Lung microvascular endothelial cell (primary cell): ENCODE measurements at regions not wholly inside any gene's neighbourhood (a gene's known extent, or its start where the extent isn't known, plus 50 kb on each side); places are given as distances from the start of the nearest gene placed in this dataset.
"Not testable (repeated sequence)": the region's sequence is repeated elsewhere in the genome, so short reads cannot be mapped to it uniquely, and the experiment has no call there.

Source experiments
- DNase-seq, 2 donors: peaks; one replicate each; pipeline versions ENCODE4 v3.0.0 to v3.0.0-alpha.2; 2010; ENCODE audit warnings: low read depth in 2 of 2

DNA sequence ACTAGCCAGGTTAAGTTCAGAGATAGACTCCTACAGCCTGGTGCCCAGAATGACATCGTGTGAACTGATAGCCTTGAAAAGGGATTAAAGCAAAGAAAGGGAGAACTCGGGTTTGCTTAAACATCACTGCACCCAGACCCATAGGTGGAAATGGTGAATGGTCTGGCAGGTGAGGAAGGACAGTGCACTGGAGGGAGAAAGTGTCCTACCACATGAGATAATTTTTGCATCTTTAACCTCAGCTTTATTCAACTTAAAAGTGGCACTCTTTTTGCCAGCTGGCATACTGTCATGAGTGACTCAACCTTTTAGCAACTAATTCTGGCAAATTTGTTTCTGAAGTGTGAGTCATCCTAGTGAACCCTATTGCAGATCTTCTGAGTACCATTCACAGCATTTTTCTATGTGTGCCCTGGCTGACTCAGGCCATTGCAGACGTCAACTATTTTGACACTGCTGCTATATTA, 53.0 kb upstream of the DAPP1 start:
- peak; percentile 10 to 57 for DNase-seq

DNA sequence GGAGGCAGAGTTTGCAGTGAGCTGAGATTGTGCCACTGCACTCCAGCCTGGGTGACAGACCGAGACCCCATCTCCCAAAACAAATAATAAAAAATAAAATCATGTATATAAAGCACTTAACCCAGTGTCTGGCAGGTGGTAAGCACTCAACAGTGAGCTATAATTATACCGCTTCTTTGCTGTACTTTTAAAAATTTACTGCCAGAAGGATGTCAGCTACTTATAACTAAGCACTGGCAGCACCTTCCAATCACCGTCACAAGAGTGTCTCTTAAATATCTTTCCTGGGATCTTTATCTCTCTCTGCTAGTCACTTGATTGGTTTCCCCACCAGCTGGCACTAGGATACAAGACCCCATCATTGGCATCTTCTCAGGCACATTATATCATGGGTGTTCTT, 53.9 kb upstream of the DAPP1 start:
- DNase-seq = no peak

DNA sequence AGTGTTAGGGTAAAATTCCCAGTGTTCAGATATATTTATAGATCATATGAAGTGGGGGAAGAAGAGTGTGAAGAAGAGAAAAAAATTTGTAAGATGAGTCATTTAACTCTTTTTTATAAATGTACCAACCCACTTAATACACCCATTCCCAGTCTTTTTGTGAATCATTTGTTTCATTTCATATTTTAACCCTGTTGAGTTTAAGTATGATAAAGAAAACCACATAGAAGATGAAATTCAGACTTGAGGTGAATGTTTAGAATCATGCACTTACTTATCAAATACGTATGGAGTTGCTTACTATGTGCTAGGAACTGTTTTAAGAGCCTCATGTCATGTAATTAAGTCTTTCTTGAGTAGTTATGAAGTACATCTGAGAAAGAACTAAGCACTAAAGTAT, 56.6 kb upstream of the DAPP1 start:
- no peak for DNase-seq

DNA sequence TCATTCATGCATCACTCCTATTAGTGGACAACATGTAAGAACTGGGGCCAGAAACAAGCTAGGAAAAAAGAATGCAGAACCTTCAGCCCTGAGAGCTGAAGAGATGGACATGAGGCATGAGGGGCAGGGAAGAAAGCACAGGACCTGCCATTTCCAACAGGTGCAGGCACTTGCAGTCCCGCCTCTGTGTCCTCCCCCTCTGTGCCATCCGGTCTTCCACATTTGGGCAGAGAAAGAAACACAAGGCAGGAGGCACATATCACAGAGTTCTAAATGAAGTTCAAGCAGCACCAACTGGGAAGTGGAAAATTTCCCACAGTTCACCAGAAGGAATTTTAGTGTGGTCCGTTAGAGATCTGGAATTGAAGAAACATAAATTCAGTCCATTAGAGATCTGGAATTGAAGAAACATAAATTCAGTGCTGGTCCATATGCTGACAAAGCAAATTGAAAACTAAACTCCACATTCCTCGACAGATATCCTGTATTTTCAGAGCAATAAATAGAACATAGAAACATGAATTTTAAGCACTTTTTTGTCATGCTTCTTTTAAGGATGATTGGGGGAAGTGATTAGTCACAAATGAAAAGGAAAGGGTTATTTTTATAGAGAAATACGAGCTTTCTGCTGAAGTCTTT, 57.2 kb upstream of the DAPP1 start:
- DNase-seq = no peak

DNA sequence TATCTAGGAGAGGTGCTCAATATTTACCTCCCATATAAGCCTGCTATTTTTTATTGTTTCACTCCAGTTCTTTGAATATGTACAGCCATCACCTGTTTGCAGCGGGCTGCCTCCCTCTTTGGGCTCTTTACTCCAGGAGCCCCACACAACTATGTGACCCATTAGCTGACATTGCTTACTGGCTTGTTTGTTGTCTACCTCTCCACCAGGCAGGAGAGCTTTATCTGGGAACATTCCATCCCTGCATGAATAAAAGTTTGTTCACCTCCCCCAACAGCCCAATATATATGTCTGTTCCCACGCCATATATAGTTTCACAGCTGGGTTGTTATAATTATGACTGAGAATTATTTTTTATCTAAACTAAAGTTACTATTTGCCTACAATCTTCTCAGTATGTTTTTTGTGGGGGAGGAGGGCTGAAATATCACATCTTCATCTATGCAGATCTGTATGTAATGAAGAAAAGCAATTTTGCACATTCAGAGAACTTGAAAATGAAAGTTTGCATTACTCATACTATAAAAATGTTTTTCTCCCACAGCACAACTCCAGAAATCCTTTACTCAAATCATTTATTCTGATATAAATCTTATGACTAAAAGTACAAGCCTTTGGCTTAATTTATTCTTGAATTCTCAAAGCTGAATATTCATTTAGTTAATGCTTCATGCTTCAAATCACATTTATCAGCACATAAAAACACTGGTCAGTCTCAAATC, 61.2 kb upstream of the DAPP1 start:
- DNase-seq = no peak

DNA sequence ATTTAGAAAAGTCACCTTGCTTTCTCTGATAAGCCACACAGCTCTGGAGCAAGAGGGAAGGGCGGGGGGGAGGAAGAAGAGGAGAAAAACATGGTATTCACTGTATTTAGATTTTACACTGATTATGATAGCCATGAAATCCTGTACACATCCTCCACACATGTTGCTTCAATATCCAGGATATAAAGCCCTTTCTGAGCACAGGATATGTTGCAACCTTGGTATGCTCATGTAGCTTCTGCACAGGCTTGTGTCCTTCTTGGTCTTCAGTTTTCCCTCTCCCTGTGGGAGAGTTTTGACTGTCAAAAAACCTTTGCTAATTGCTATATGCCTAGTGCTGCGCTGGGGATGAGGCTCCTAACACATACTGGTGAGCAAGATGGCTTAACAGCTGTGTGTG, 61.9 kb upstream of the DAPP1 start:
- DNase-seq = no peak

DNA sequence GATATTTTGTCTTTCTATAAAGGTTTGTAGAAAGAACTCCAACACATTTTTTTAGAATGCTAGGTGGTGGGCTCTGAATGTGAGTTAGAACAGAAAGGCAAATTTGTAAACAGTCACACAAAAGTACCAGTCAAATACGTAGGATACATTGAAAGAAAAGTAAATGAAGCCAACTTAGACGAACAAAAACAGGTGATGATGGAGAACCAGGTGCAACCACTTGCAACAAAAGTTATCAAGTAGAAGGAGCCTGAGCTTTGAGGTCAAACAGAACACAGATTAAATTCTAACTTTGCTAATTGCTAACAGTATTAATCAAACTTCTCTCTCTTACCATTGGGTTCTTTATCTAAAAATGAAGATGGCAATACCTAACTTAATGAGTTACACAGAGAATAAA, 62.7 kb upstream of the DAPP1 start:
- DNase-seq = no peak

DNA sequence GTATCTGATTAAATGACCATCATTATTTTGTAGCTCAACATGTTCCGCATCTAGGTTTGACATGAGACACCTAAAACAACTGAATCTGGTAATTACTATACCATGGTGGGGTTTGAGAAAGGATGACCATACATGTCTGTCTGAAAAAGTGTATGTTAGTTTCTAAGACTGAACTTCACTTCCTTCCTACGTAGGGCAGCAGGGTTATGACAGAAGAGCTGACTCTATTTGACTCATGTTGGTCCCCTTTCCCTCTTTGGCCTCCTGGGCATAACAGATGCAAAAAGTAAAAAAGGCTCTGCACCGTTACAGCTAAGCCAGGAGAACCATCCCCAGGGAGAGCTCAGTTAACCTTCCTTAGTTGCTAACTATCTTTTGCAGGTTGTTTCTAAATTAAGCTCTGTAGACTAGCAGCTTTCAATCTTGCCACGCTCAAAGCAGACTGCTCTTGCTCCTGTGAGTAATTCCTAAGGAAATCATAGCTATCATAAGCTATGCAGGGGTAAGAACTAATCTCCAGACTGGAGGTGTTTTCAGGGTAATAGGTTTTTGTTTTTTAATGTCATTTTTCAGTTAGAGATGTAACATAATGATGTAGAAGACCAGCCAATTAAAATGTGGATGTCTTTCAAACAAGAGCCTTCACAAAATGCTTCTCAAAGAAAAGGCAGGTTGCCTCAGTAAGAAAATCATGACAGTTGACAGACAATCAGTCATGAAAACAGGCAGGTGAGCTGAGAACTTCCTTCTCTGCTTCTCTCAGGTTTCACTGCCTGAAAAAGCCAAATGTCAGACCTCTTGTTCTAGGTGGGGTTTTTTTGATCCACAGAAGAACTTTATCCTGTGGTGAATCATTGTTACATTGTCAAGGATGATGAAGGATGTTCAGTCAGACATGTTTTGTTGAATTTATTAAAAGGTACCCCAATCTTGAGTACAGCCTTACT, 66.9 kb upstream of the DAPP1 start:
- no peak for DNase-seq

DNA sequence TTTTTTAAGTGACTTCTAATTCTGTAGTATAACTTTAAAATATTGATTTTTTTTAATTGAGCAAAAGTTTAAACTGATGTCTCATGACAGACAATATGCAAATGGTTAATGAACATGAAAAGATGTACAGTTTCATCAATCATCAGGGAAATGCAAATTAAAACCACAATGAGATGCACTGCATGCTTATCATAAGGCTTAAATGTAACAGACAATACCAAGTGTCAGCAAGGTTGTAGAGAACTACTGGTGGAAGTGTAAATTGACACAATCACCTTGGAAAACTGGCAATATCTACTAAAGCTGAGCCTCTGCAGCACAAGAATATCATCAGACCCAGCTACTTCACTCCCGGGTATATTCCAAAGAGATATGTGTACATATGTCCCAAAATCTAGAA, 70.2 kb upstream of the DAPP1 start:
- no peak for DNase-seq

DNA sequence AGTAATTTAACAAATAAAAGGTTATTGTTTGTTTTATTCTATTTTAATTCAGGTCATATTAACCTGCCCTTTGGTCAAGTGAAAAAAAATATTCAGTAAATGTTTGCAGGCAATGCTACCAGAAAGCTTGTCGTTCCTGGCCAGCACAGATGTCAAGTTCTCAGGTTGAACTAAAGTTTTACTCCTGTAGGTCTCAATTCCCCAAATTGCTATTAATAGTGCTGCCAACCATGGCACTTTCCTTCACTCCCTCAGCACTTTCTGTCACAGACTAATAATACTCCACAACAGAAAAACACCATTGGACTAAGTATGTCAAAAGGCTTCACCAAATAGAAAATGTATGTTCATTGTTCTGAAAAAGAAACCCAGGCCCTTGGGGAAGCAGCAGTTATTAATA, 79.2 kb upstream of the C4orf54 start:
- no peak for DNase-seq

DNA sequence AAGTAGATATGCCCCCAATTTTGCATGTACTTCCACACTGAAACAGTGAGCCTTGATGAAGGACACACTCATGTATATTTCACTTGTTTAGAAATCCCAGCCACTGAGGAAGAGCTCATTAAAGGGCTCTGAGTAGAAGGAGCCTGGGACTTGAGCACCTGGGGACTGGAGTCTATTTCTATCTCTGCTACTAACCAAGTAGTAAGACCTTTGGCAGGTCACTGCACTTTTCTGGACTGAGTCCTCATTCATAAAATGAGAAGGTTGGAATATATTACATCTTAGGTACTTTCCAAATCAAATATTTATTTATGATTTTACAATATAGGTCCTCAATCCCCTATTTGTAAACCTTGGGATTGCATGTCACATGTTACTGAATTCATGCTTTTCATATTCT, 78.2 kb upstream of the C4orf54 start:
- DNase-seq = no peak

DNA sequence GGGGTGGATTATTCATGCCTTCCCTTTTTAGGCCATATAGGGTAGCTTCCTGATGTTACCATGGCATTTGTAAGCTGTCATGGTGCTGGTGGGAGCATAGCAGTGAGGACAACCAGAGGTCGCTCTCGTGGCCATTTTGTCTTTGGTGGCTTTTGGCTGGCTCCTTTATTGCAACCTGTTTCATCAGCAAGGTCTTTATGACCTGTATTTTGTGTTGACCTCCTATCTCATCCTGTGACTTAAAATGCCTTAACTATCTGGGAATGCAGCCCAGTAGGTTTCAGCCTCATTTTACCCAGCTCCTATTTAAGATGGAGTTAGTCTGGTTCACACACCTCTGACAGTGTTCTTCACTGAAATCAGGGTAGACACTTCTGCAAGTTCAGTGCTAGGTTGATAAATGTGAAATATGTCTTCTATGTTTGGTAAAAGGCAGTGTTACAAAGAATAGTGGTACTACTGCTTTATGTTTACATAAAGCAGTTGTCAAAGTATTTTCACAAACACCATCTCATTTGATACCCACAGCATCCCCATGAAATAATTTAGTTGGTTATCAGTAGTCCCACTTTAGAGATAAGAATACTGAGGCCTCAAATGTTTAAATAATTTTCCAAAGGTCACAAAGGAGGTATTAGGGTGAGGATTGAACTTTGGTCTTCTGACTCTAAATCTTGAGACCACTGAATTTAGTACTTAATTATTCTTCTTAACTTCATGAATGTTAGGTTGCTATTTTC, 77.1 kb upstream of the C4orf54 start:
- DNase-seq = no peak

DNA sequence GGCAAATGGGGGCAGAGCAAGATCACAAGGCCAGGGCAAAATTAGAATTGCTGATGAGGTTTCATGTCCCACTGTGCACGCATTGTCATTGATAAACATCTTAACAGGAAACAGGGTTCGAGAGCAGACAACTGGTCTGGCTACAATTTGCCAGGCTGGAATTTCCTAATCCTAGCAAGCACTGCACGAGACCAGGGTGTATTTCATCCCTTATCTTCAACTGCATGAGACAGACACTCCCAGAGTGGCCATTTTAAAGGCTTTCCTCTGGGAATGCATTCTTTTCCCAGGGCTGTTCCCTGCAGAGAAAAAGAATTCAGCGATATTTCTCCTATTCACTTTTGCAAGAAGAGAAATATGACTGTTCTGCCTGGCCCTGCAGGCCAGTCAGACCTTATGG, 75.8 kb upstream of the C4orf54 start:
- not testable (repeated sequence) for DNase-seq

DNA sequence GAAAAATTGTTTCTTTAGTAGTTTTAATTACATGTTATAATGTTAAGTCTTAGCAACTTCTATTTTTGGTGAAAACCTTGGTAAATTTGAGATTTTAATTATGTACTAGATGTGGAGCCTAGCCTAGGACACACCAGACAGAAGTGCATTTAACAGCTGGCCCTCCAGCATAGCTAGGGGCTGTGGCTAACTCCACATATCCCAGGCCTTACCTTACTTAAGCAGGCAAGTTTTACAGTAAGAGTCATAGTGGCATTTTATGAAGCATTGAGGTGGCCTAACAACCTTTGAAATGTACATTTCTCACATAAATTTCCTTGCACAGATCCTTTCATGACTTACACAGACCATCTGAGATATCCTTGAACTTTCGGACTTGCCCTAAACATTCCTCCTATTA, 71.6 kb upstream of the C4orf54 start:
- no peak for DNase-seq

DNA sequence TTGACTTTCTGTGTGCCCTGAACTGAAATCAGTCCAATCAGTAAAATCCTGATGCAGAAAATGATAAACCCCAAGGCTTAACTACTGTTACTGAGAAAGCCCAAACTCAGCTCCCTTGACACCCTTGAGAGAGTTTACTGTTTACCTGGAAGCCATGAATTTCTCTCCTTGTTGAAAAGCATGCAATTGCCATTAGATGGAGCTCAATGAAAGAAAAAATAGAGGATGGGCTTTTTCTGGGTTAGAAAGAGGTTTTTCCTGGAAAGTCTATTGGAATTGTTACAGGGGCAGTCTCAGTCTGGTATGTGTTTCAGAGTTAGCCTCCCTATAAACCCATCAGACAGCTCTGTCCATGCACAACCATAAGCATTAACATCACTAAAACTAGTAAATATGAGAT, 66.4 kb upstream of the C4orf54 start:
- no peak for DNase-seq

DNA sequence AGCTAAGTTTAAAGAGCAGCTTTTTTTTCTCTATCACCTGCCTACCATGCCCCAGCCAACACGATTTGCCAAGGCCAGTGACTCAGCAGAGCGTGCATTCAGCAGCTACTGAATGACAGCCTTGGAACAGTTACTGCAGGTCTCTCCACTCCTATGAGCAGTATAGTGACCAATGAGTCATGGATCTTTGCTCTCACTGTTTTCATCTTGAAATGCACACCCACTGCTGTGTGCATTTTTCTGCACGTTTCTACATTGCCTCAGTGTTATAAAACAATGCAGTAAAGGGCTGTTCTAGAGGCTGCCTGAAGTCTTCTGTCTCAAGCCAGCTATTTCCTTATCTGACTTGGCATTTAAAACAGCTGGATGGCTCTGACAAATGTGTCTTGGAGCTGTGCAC, 66.0 kb upstream of the C4orf54 start:
- peak; percentile 61 to 69 for DNase-seq

DNA sequence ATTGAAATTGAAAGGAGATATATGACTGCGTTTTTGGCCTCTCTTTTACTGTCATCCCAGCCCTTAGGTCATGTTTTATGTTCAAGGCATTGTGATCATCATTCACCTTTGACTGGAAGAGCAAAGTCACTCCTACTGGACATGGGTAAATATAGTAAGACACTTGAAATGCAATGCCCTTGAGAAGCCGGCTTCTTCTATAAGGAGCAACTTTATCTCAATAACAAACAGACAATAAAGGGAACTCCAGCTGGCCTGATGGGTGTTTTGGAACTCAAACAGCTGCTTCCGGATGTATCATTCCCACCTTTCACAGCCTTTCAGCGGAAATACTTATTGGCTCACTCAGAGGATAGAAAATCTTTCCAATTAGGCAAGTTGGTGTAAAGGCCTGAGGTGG, 65.1 kb upstream of the C4orf54 start:
- DNase-seq = peak; percentile 11 to 41

DNA sequence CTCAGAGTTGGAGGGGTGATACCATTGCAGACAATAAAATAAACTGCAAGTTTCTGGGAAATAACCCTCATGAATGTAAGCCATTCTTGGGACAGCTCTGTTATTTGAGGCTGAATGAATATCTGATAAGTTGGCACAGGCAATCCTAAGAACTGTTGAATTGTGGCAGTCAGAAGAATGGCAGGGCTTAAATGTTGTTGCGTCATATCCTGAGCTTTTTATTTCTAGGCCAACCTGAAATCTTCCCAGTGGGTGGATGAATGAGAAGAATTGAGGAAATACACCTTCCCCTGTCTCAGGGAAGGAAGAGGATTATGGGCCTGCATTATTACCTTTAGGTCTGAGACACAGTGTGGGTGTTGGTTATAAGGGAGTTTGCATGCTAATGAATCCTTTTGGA, 64.4 kb upstream of the C4orf54 start:
- no peak for DNase-seq

DNA sequence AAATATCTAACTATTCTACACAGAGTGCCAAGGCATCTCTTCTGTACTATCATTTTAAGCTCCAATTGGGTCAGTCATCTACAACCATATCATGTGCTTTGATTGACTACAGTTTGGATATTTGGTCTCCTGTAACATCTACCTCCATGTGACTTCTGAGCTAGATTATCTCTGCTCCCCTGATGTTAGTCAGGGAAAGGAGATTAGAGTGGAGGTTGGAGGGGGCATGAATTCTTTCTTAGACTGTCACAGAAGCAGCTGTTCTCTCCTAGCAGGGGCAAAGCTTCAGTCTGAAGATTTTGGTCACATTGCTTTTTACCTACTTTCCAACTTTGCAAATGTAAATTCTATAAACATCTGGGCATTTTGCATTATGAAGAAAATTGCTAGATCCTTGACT, 62.6 kb upstream of the C4orf54 start:
- no peak for DNase-seq

DNA sequence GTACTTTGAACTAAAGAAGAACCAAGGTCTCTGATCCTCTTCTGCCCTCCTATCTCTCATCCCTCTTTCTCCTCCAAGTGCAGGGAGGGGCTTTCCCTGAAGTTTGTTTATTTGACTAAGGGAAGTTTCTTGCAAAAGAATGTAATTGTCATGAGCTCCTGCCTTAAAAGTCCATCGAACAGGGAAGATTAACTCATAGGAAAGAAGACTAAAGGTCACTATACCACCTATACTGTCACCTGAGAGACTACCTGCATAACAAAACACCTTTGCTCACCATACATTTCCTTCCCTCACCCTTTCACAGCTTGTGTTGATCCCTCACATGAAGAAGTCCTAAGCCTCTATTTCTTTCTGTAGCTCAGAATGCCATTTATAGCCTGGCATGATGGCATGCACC, 59.4 kb upstream of the C4orf54 start:
- no peak for DNase-seq

DNA sequence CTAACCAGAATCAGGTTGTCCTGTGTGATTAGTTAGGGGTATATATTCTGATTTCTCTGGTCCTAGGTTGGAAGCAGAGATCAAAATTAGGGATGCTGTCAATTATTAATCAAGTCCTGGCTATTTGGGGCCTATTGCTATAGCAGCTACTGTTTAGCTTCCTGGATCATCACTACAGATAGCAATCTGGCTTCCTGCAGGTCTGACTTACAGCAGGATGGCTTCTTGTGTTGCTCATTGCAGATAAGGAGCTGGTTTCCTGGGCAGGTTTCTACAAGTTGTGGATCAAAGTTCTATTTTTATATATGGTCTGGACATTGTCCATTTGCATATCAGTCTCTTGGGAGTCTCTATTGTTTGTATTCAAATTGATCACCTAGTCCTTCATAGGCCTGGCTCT, 57.7 kb upstream of the C4orf54 start:
- DNase-seq = peak; percentile 3 to 66

DNA sequence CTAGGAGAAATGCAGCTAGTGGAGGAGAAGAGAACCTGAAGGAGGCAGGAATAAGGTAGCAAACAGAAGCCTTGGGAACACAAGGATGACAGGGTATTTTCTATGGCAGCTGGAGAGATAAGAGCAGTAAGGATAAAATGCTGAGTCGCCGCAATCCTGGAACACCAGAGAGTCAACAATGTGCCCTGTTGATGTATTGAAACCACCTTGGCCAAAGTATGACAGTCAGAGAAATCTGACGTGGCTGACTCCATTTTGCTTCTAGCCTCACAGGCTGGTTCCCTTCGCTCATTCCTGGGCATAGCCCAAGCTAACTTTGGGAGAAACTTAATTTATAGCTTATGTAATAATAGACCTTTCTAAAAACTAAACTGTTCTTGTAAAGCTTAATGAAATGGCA, 56.6 kb upstream of the C4orf54 start:
- no peak for DNase-seq
